Epithelial cell of proximal tubule (primary cell): ENCODE measurements at regions not wholly inside any gene's neighbourhood (a gene's known extent, or its start where the extent isn't known, plus 50 kb on each side); places are given as distances from the start of the nearest gene placed in this dataset.

Experiments
- DNase-seq: peaks from one replicate; pipeline ENCODE4 v3.0.0-alpha.2; 2011; ENCODE audit warnings: low read depth
- H3K4me3 ChIP-seq: 2 replicates; pipeline ENCODE4 v1.5.1; 2011; ENCODE audit warnings: low read depth, mild to moderate bottlenecking, low read length
- TF ChIP-seq, protein P1 (sequence below): conservative IDR thresholded peaks from 2 replicates; pipeline ENCODE4 v1.5.1; 2012; ENCODE audit warnings: low read depth, mild to moderate bottlenecking, low read length

DNA sequence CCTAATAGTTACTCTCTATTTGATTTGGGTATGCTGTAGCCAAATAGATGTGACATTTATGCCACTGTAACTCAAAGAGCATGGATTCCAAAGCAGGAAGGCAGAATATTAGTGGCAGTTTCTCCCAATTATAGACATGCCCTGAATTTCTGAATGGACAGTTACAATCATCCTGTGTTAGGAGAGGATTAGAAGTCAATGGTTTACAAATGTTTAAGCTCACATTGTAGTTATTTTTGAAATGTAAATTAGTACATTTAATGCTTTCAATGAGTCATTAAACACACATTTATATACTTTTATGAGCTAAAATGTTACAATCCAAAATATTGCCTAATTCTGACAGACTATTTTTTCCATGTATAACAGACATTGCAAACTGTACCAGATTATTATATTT, 62.3 kb upstream of the CDH18 start:
- TF ChIP-seq, protein P1, sequence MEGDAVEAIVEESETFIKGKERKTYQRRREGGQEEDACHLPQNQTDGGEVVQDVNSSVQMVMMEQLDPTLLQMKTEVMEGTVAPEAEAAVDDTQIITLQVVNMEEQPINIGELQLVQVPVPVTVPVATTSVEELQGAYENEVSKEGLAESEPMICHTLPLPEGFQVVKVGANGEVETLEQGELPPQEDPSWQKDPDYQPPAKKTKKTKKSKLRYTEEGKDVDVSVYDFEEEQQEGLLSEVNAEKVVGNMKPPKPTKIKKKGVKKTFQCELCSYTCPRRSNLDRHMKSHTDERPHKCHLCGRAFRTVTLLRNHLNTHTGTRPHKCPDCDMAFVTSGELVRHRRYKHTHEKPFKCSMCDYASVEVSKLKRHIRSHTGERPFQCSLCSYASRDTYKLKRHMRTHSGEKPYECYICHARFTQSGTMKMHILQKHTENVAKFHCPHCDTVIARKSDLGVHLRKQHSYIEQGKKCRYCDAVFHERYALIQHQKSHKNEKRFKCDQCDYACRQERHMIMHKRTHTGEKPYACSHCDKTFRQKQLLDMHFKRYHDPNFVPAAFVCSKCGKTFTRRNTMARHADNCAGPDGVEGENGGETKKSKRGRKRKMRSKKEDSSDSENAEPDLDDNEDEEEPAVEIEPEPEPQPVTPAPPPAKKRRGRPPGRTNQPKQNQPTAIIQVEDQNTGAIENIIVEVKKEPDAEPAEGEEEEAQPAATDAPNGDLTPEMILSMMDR, result no peak
- H3K4me3 ChIP-seq, result no peak overlapping the region
- no peak for DNase-seq

DNA sequence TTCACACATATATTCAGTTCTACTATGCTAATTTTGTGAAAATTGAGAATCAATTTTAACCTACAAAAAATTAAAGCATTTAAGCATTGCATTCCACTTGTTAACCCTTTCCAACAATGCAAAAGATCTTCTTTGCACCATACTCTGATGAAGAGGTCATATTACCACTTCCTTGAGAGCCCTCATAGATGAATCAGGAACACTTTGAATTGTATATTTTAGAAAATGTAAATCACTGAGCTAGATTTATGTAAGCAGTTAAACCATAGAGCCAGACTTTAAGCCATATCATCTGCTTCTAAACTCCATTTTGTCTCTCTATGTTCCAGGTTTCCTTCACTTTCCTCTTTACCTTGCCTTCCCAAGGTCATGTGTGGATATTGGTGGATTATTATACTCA, 56.5 kb upstream of the CDH18 start:
- no peak for DNase-seq
- H3K4me3 ChIP-seq, result no peak overlapping the region
- TF ChIP-seq, protein P1, result no peak

DNA sequence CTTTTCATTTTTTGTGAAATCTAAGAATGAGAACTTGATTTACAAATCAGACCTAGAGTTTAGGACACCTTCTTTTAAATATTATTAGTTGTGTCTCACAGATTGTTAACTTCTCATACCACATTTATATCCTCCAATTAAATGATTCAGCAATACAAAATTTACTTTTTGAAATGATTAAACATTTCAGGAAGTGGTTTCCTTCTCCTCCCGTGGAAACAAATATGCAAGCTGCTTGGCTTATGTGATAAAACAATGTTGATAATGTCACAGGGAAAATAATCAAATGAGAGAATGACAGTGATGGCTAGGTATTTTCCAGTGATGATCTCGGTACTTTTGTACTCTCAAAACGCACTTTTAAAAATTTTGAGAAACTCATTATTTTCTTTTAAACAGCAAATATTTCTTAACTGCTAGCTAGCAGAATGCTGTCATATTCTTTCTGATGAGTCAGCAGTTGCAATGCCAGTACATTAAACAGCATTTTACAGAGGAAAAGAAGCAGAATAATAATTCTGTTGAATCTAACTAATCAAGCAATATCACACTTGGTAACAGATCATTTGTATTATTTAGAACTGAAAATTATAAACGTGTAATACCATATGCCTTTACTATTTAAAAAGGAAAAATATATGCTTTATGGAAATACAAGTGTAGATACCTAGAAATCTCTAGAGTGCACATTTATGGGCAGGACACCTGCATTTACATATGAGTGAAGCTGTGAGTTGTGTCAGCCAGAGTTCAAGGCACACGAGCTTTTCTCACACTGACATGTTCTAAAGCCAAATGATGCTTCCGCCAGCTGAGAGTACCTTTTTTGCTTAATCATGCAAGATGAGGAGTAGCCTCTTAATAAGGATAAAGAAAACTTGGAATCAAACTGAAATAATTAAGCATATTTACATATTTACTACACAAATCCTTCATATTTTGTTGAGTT, 53.6 kb upstream of the CDH18 start:
- no peak for DNase-seq
- TF ChIP-seq, protein P1, result no peak
- no peak overlapping the region for H3K4me3 ChIP-seq

DNA sequence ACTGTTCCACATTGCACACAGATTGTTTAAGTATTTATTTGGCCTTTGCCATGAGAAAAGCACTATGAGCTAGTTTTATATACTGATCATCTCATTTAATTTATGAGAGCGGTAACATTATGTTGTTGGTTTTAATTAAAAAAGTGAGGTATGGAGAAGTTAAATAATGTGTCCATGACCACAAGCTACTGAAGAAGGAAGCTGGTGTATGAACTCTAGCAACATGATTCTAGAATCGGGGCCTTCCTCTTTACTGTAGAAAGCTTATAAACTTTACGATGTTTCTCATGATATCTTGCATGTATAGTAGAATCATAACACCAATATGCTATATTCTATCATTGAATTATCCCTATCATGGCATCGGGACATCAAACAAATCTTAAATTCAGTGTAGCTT, 52.9 kb upstream of the CDH18 start:
- no peak for DNase-seq
- H3K4me3 ChIP-seq, result no peak overlapping the region
- TF ChIP-seq, protein P1, result no peak
